T-helper 2 cell treated with Interferon-gamma antibody and Interleukin-4, amounts not matched to agents 5 μg/mL and 100 μg/mL, for 36 hours (primary cell): ENCODE measurements at regions not wholly inside any gene's neighbourhood (a gene's known extent, or its start where the extent isn't known, plus 50 kb on each side); places are given as distances from the start of the nearest gene placed in this dataset.
"Not testable (repeated sequence)": the region's sequence is repeated elsewhere in the genome, so short reads cannot be mapped to it uniquely, and the experiment has no call there.

ENCODE experiments used
- DNase-seq: peaks from one replicate; pipeline ENCODE4 v3.0.0; 2021; ENCODE audit warnings: low spot score
- H3K27ac Mint-ChIP-seq: one replicate; pipeline ENCODE4 v1.8.0; 2021; ENCODE audit warnings: mild to moderate bottlenecking, mixed read lengths
- H3K27me3 Mint-ChIP-seq: one replicate; pipeline ENCODE4 v1.8.0; 2021; ENCODE audit warnings: low read depth, mixed read lengths
- H3K36me3 Mint-ChIP-seq: one replicate; pipeline ENCODE4 v1.8.0; 2021; ENCODE audit warnings: low read depth, mixed read lengths
- H3K4me1 Mint-ChIP-seq: one replicate; pipeline ENCODE4 v1.8.0; 2021; ENCODE audit warnings: low read depth, mixed read lengths
- H3K4me3 Mint-ChIP-seq: one replicate; pipeline ENCODE4 v1.8.0; 2022; ENCODE audit warnings: mild to moderate bottlenecking, moderate library complexity, mixed read lengths
- H3K9me3 Mint-ChIP-seq: one replicate; pipeline ENCODE4 v1.8.0; 2021; ENCODE audit warnings: mixed read lengths

DNA sequence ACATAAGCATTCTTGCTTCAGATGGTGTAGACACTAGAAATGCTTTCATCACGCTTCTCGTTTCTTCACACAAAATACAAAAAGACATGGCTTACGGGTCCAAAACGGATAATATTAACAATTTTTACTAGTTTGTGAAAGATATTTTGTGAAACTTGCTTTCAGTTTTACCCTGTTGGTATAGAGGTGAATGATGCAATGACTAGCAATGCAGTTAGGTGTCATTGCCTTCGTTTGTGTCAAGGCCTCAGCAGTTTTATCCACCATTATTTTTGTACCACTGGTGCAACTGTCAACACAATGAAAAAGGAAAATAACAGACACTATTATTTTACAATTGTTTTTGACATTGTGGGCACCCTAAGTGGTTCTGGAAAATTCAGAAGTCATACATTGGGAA lies 323.0 kb downstream of the FLRT2 start:
- no peaks in the 10 kb centered on the region for H3K27me3 Mint-ChIP-seq

DNA sequence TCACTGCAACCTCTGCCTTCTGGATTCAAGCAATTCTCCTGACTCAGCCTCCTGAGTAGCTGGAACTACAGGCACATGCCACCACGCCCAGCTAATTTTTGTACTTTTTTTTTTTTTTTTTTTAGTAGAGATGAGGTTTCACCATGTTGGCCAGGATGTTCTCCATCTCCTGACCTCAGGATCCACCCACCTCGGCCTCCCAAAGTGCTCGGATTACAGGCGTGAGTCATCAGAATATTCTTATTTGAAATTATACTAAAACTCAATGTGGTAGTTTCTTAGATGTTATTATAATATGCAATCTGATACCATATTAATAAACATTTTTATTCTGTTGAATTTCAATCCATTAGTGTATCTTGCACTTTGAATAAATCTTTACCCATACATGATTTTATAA lies 322.2 kb downstream of the FLRT2 start:
- H3K27me3 Mint-ChIP-seq, H3K4me3 Mint-ChIP-seq, H3K36me3 Mint-ChIP-seq, H3K9me3 Mint-ChIP-seq, H3K4me1 Mint-ChIP-seq, DNase-seq, H3K27ac Mint-ChIP-seq: not testable (repeated sequence)

More for the DNA sequence above, 323.0 kb downstream of the FLRT2 start:
- Mint-ChIP-seq H3K9me3 (no peaks in the 10 kb centered on the region), H3K27ac (no peak overlapping the region), H3K36me3 (no peaks in the 10 kb centered on the region), H3K4me1 (no peaks in the 10 kb centered on the region), H3K4me3 (no peak overlapping the region)
- DNase-seq = no peak

DNA sequence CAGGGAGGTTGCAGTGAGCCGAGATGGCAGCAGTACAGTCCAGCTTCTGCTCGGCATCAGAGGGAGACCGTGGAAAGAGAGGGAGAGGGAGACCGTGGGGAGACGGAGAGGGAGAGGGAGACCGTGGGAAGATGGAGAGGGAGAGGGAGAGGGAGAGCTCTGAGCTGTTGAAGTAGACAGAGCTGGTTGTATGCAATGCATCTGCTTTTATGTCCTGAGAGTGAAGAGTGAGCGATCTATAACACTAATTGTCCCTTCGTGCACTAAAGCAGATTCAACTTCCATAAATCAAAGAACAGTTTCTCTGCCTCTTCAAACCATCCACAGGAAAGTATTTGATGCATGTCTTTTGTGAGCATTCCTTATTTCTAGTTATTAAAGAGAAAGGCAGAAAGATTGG lies 300.6 kb downstream of the FLRT2 start:
- H3K4me1 Mint-ChIP-seq, H3K27me3 Mint-ChIP-seq, H3K4me3 Mint-ChIP-seq, H3K27ac Mint-ChIP-seq, DNase-seq, H3K9me3 Mint-ChIP-seq, H3K36me3 Mint-ChIP-seq: not testable (repeated sequence)

DNA sequence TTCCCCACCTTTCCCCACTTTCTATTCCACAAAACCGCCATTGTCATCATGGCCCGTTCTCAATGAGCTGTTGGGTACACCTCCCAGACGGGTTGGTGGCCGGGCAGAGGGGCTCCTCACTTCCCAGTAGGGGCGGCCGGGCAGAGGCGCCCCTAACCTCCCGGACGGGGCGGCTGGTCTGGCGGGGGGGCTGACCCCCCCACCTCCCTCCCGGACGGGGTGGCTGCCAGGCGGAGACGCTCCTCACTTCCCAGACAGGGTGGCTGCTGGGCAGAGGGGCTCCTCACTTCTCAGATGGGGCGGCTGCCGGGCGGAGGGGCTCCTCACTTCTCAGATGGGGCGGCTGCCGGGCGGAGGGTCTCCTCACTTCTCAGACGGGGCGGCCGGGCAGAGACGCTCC lies 299.7 kb downstream of the FLRT2 start:
- H3K27ac Mint-ChIP-seq, H3K27me3 Mint-ChIP-seq, H3K4me1 Mint-ChIP-seq, H3K36me3 Mint-ChIP-seq, H3K9me3 Mint-ChIP-seq, DNase-seq, H3K4me3 Mint-ChIP-seq: not testable (repeated sequence)

DNA sequence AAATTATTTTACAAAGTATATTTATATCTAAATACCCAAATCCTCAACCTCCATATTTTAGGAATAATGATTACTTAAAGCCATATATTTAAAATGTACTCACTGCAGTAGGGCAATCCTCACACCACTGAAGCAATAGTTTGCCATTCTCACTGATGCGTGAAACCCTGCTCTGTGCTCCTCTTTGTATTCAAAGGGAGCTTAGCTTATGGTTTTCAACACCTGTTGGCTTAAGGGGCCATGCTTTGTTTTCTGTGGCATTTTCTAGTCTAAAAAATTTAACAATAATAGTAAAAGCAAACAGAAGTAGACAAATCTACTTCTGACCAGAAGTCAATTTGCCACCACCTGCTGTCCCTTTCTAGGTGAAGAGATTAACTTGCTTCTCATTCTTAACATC lies 294.6 kb downstream of the FLRT2 start:
- no peak for DNase-seq
- no peaks in the 10 kb centered on the region for H3K36me3 Mint-ChIP-seq
- H3K27me3 Mint-ChIP-seq = no peaks in the 10 kb centered on the region

DNA sequence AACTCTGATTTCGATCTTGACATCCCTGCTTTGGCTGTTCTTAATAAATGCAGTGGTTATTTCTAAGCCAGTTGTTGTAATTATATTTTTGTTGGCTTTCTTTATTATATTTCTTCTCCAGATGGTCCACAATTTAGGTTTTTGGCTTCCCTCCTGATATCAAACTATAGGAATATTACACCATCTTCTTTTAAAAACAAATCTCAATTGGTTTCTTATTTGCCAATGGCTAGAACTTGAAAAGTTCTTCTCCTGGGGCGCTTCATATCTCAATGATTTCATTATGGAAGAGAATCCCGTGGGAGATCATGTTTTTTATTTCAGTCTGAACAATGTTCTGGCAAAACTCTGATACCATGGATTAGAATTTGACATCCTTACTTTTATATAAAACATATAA lies 292.3 kb downstream of the FLRT2 start:
- Mint-ChIP-seq H3K27me3 (no peaks in the 10 kb centered on the region), H3K4me1 (no peaks in the 10 kb centered on the region), H3K27ac (no peak overlapping the region), H3K9me3 (peaks cover 5% of the 10 kb centered on the region), H3K4me3 (no peak overlapping the region), H3K36me3 (no peaks in the 10 kb centered on the region)
- no peak for DNase-seq

More for the DNA sequence above, 294.6 kb downstream of the FLRT2 start:
- Mint-ChIP-seq H3K4me3 (no peak overlapping the region), H3K9me3 (peaks cover 5% of the 10 kb centered on the region), H3K27ac (no peak overlapping the region), H3K4me1 (no peaks in the 10 kb centered on the region)

DNA sequence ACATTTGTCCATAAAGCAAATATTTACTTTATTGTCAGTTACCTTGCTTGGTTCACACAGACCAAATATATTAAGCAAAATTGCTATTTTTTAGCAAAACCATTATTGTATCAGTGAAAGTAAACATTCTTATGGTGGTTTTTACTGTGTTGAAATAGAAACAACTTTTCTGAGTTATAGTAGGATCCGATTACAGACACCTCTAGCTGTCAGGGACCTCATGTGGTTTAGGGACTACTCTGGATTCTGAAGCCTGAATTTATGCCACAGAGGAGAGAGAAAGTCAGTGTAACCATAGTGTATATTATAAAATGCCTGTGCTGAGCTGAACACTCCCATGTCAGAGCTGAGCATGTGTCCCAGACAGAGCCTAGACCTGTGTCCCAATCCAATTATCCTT lies 287.5 kb downstream of the FLRT2 start:
- DNase-seq = no peak
- H3K4me1 Mint-ChIP-seq = peaks cover 2% of the 10 kb centered on the region

DNA sequence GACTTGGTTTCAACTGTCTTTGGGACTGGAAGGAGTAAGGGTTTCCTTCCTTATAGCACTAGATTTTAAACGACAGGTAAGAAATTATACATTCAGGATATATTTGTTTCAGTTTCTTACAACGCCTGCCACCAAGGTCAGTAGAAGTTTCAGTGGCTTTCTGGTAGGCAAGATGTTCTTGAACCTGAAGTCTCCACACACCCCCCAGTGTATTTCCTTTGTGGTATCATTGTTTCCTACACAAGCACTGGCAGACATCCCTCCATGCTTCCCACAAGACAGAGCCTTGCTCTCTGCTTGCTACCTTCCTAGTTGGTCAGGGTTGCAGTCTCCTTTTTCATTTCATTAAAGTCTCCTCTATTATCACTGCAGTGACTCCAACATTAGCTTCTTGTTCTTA lies 283.1 kb downstream of the FLRT2 start:
- DNase-seq = no peak
- Mint-ChIP-seq H3K9me3 (no peaks in the 10 kb centered on the region), H3K27ac (no peak overlapping the region), H3K36me3 (no peaks in the 10 kb centered on the region), H3K4me1 (peaks cover 2% of the 10 kb centered on the region), H3K27me3 (no peaks in the 10 kb centered on the region), H3K4me3 (no peak overlapping the region)

More for the DNA sequence above, 287.5 kb downstream of the FLRT2 start:
- no peak overlapping the region for H3K4me3 Mint-ChIP-seq
- no peaks in the 10 kb centered on the region for H3K27me3 Mint-ChIP-seq
- peaks cover 5% of the 10 kb centered on the region for H3K9me3 Mint-ChIP-seq
- H3K36me3 Mint-ChIP-seq = no peaks in the 10 kb centered on the region
- no peak overlapping the region for H3K27ac Mint-ChIP-seq

DNA sequence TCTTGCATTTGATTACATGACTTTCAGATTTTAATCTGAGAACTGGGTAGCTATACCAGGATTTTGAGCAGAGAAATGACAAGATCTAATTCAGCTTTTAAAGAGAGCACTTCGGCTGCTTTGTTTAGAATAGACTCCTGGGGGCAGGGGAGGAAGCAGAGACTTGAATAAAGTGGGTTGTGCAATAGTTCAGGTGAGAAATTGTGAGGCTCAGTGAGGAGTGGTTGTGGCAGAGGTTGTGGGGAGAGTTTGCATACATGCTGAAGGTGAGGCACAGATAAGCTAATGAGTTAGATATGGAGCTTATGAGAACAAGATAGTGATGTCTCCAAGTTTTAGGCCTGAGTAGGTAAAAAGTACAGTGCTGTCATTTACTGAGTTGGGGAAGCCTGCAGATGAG lies 281.4 kb downstream of the FLRT2 start:
- Mint-ChIP-seq H3K4me1 (peaks cover 2% of the 10 kb centered on the region), H3K36me3 (no peaks in the 10 kb centered on the region), H3K4me3 (no peak overlapping the region), H3K27ac (no peak overlapping the region), H3K27me3 (no peaks in the 10 kb centered on the region), H3K9me3 (peaks cover 4% of the 10 kb centered on the region)
- DNase-seq = no peak

DNA sequence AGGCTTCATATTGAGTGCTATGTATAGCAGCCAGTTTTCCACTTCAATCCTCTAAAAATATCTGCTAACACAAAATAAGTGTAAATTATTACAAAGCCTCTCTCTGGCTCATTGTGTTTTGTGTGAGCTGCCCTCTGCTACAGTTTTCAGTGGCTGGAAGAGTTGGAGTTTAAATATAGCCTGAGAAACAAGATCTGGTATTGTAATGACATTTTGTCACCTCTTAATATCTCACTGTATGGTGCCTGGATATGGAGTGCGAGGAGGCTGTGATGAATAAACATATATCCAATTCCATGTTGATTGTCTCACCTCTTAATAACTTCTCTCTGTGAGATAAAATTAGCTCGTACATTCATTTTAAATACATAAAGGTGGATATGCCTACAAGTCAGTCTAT lies 269.7 kb downstream of the FLRT2 start:
- no peak overlapping the region for H3K4me3 Mint-ChIP-seq
- H3K36me3 Mint-ChIP-seq = no peaks in the 10 kb centered on the region
- no peaks in the 10 kb centered on the region for H3K9me3 Mint-ChIP-seq
- H3K27me3 Mint-ChIP-seq = no peaks in the 10 kb centered on the region
- H3K27ac Mint-ChIP-seq = no peak overlapping the region
- H3K4me1 Mint-ChIP-seq = no peaks in the 10 kb centered on the region
- DNase-seq = no peak

DNA sequence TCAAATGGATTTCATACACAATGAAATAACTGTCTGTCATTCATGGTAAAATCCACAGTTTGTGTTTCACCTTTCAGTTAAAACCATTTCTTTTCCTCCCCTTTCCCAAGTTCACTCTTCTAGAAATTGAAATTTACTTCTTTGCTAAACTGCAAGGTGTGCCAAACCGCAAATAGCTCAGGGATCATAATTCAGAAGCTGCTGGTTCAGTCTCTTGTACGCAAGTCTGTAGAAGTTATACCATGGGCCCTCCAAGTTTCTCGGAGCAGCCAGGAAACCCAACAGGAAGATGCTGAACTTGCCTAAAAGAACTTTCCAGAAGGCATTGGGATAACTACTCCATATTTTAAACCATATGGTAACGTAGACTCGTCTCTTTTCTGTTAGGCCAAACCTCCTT lies 268.9 kb downstream of the FLRT2 start:
- no peak overlapping the region for H3K27ac Mint-ChIP-seq
- no peak for DNase-seq
- H3K4me1 Mint-ChIP-seq = no peaks in the 10 kb centered on the region
- no peaks in the 10 kb centered on the region for H3K27me3 Mint-ChIP-seq
- H3K4me3 Mint-ChIP-seq = no peak overlapping the region
- H3K9me3 Mint-ChIP-seq = no peaks in the 10 kb centered on the region
- no peaks in the 10 kb centered on the region for H3K36me3 Mint-ChIP-seq

DNA sequence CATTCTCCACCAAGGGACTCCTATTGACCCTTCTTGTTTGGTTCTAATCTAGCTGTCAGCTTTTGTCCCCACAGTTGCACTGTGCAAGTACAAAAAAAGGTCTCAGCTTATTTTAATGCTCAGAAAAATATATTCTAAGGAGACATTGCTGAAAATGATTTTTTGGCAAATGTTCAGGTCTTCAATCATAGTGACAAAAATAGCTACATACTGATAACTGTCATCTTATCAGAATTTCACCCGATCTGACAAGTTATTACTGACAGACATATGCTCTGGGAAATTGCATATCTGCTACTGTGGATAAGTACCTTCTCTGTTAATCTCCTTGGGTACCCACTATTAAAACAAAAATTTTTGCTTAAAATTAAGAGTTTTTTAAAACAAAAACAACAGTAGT lies 263.6 kb downstream of the FLRT2 start:
- DNase-seq = no peak
- Mint-ChIP-seq H3K27me3 (no peaks in the 10 kb centered on the region), H3K27ac (no peak overlapping the region), H3K9me3 (no peaks in the 10 kb centered on the region), H3K36me3 (no peaks in the 10 kb centered on the region), H3K4me3 (no peak overlapping the region), H3K4me1 (peaks cover 5% of the 10 kb centered on the region)

DNA sequence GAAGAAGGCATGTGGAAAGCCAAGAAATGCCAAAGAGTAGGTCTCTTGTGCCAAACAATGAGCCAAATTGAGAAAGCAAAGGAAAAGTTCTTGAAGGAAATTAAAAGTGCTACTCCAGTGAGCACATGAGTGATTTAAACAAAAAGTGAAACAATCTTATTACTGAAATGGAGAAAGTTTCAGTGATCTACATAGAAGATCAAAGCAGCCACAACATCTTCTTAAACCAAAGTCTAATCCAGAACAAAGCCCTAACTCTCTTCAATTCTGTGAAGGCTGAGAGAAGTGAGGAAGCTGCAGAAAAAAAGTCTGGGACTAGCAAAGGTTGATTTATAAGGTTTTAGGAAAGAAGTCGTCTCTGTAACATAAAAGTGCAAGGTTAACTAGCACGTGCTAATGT lies 259.6 kb downstream of the FLRT2 start:
- Mint-ChIP-seq H3K36me3 (no peaks in the 10 kb centered on the region), H3K27me3 (no peaks in the 10 kb centered on the region), H3K4me3 (no peak overlapping the region), H3K9me3 (no peaks in the 10 kb centered on the region), H3K4me1 (peaks cover 5% of the 10 kb centered on the region), H3K27ac (peak overlapping the region; percentile 35)
- no peak for DNase-seq

DNA sequence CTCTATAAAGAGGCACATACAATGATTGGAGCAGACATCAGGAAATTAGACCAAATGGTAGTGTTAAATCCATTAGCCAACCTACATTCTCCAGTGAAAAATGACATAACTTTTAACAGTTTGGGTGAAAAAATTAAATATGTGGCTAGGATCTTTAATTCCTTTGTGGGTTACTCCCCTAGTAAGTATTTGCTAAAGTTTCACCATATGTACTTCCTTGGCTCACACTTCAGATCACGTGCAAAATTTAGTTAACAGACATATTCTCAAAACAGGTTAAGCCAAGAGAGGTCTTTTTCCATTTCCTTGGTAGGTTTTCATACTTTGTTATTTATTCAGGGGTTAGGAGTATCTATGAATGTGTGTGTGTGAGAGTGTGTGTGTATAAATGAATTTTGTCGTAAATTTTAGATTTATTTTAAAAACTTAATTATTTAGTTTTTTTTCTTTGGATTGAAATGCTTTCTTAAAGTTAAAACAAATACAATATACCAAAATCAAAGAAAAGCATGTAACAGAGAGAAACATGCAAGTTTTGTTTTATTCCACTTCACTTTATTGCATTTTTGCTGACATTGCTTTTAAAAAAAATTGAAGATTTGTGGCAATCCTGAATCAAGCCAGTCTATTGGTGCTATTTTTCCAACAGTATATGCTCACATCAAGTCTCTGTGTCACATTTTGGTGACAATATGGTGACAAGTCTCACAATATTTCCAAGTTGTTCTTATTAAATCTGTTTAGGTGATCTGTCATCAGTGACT lies 258.7 kb downstream of the FLRT2 start:
- H3K27me3 Mint-ChIP-seq = no peaks in the 10 kb centered on the region
- H3K4me3 Mint-ChIP-seq = no peak overlapping the region
- no peak for DNase-seq
- peaks cover 5% of the 10 kb centered on the region for H3K4me1 Mint-ChIP-seq
- H3K9me3 Mint-ChIP-seq = no peaks in the 10 kb centered on the region
- H3K27ac Mint-ChIP-seq = no peak overlapping the region
- H3K36me3 Mint-ChIP-seq = no peaks in the 10 kb centered on the region

DNA sequence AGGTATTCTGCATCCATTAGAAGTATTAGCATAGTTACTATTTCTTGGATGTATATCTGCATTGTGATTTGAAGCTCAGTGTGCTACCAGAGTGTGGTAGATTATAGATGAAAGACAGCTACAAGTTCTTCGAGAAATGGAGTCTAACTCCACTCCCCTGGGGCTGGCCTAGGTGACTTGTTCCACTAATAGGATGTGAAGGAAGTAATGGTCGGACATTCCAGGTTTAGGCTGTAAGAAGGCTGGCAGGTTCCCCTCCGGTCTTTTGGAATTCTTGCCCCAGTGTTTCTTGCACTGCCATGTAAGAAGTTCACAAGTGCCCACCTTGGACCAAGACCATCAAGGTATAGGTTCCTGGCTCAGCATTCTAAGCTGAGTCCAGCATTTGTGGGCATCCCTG lies 236.4 kb downstream of the FLRT2 start:
- no peaks in the 10 kb centered on the region for H3K9me3 Mint-ChIP-seq
- H3K4me1 Mint-ChIP-seq = no peaks in the 10 kb centered on the region
- no peak for DNase-seq
- no peaks in the 10 kb centered on the region for H3K36me3 Mint-ChIP-seq
- H3K27ac Mint-ChIP-seq = no peak overlapping the region
- H3K4me3 Mint-ChIP-seq = no peak overlapping the region
- H3K27me3 Mint-ChIP-seq = no peaks in the 10 kb centered on the region
